MCF 10A (cell line): ENCODE measurements at regions not wholly inside any gene's neighbourhood (a gene's known extent, or its start where the extent isn't known, plus 50 kb on each side); places are given as distances from the start of the nearest gene placed in this dataset.

Source experiments
- BruUV-seq: library from RNA; stranded (reverse); fragments of 400-500 nt; replicated peaks from 2 replicates; lab custom pipeline; 2021; lab: Mats Ljungman, UMichigan
- CTCF ChIA-PET: fragments of 300-600 bp; sonication (Branson Sonifier 250); formaldehyde crosslinking; extraction: SDS; loops from one replicate; lab custom pipeline; 2021; ENCODE audit warnings: antibody characterized with exemption, inconsistent platforms; lab: Yijun Ruan, JAX
- POLR2A ChIA-PET: fragments of 300-600, 350-650 bp; sonication (Branson Sonifier 250); formaldehyde crosslinking; extraction: SDS; loops from one replicate; lab custom pipeline; 2020; ENCODE audit warnings: antibody characterized with exemption, inconsistent platforms; lab: Yijun Ruan, JAX
- DNase-seq: peaks from one replicate; pipeline ENCODE4 v3.0.0-alpha.2; 2018; ENCODE audit not compliant: unreplicated experiment
- H3K27ac Mint-ChIP-seq: one replicate; pipeline ENCODE4 v1.8.0; 2022; ENCODE audit warnings: mild to moderate bottlenecking, low read depth, mixed read lengths; ENCODE audit not compliant: unreplicated experiment
- H3K27me3 Mint-ChIP-seq: one replicate; pipeline ENCODE4 v1.8.0; 2022; ENCODE audit warnings: mixed read lengths; ENCODE audit not compliant: insufficient read depth, unreplicated experiment
- H3K36me3 Mint-ChIP-seq: one replicate; pipeline ENCODE4 v1.8.0; 2022; ENCODE audit warnings: mild to moderate bottlenecking, moderate library complexity, mixed read lengths; ENCODE audit not compliant: insufficient read depth, unreplicated experiment
- H3K4me1 Mint-ChIP-seq: one replicate; pipeline ENCODE4 v1.8.0; 2022; ENCODE audit warnings: mixed read lengths; ENCODE audit not compliant: insufficient read depth, unreplicated experiment
- H3K4me3 Mint-ChIP-seq: one replicate; pipeline ENCODE4 v1.8.0; 2022; ENCODE audit warnings: mild to moderate bottlenecking, moderate library complexity, mixed read lengths; ENCODE audit not compliant: unreplicated experiment
- H3K9me3 Mint-ChIP-seq: one replicate; pipeline ENCODE4 v1.8.0; 2022; ENCODE audit warnings: mixed read lengths; ENCODE audit not compliant: unreplicated experiment
- intact Hi-C: fragments of 100-400 bp; cut with micrococcal nuclease; formaldehyde crosslinking; loops from 2 replicates; pipeline ENCODE4 v1.14.1; 2022
- TF ChIP-seq, protein P1 (sequence below): fragments of 200-600 bp; IDR thresholded peaks from one replicate; pipeline ENCODE4 v1.8.0; 2022; ENCODE audit warnings: antibody characterized with exemption, mild to moderate bottlenecking; ENCODE audit not compliant: unreplicated experiment

DNA sequence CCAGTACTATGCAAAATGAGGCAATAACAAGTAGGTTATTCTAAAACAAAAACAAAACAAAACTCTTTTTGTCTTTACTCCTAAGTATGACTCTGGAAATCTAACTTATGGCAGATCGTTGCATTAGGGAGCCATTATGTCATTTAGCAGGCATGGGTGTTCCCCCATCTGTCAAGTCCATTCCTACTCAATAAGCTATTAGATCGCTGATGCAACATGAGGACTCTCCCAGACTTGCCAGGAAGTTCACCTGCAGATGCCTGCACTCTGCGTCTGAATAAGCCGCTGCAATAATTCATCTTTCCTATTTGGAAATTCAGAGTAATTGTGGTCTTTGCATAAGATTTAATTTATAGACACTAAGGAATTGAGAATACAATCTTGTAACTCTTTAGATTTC is 585.0 kb downstream of the KIF4B start:
- Mint-ChIP-seq H3K9me3 (no peaks in the 10 kb centered on the region), H3K4me1 (no peaks in the 10 kb centered on the region), H3K27ac (no peak overlapping the region), H3K27me3 (no peaks in the 10 kb centered on the region), H3K36me3 (no peaks in the 10 kb centered on the region), H3K4me3 (no peak overlapping the region)
- ChIA-PET CTCF (interaction anchor here (0.5 kb wide), 1 partner anchor 16 kb away, joined by 5 read pairs; no protein-coding TSS in a partner anchor), POLR2A (interaction anchor here (1.0 kb wide), 1 partner anchor 24 kb away, joined by 3 read pairs; no protein-coding TSS in a partner anchor)
- intact Hi-C loops: no loop called here
- no TSS peak for BruUV-seq
- DNase-seq: no peak
- TF ChIP-seq, protein P1, sequence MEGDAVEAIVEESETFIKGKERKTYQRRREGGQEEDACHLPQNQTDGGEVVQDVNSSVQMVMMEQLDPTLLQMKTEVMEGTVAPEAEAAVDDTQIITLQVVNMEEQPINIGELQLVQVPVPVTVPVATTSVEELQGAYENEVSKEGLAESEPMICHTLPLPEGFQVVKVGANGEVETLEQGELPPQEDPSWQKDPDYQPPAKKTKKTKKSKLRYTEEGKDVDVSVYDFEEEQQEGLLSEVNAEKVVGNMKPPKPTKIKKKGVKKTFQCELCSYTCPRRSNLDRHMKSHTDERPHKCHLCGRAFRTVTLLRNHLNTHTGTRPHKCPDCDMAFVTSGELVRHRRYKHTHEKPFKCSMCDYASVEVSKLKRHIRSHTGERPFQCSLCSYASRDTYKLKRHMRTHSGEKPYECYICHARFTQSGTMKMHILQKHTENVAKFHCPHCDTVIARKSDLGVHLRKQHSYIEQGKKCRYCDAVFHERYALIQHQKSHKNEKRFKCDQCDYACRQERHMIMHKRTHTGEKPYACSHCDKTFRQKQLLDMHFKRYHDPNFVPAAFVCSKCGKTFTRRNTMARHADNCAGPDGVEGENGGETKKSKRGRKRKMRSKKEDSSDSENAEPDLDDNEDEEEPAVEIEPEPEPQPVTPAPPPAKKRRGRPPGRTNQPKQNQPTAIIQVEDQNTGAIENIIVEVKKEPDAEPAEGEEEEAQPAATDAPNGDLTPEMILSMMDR: no peak

DNA sequence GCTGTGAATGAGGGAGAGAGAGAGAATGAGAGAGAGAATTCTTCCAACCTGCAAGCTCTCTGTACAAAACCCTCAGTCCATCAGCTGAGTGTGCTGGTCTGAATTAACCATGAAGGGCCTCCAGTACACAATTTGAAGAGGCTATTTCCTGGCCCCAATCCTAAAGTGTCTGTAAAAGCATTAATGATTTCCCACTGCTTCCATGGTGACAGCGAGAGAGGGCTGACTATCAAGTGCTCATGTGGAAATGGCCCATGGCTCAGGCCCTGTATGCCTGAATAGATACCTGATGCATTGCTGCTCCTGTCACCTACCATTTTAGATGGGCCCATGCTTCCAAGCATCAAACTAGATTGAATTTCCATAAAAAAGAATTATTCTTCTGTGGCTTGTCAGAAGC is 592.4 kb downstream of the KIF4B start:
- H3K27ac Mint-ChIP-seq: no peak overlapping the region
- TF ChIP-seq, protein P1: no peak
- no peaks in the 10 kb centered on the region for H3K36me3 Mint-ChIP-seq
- H3K4me1 Mint-ChIP-seq: no peaks in the 10 kb centered on the region
- intact Hi-C loops: loop anchor here (5.0 kb wide), 1 partner anchor 1511 kb away; no protein-coding TSS in a partner anchor
- no peaks in the 10 kb centered on the region for H3K27me3 Mint-ChIP-seq
- DNase-seq: no peak
- ChIA-PET POLR2A (no interaction called here), CTCF (interaction anchor here (0.6 to 0.9 kb wide), 3 partner anchors 91 to 1620 kb away, joined by 3 read pairs; no protein-coding TSS in a partner anchor)
- BruUV-seq: no TSS peak
- no peak overlapping the region for H3K4me3 Mint-ChIP-seq
- no peaks in the 10 kb centered on the region for H3K9me3 Mint-ChIP-seq

DNA sequence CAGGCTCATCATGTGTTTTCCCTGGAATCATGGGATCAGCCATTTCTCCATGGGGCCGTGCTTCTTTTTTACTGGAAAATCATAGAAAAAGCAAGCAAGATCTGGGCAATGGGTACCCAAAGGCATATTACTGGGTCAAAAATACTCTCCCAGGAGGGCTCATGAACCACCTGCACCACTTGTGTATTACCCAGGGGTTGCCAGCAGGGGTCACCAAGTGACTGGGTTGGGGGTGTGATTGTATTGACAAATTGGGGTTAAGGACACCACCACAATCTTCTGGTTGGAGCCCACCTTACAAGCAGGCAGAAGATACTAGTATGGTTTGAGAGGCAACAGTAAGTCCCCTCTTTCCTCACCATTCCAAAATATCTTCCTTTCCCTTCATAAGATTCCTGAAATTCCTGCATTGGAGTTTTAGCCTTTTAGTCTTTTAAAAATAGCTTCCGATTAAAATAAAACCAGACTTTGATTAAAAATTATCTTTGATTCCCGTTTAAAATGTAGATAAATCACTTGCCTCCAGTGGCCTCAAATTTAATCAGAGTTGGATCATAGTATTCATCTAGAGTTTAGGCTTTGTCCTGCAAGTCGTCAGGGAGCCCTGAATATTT is 603.3 kb downstream of the KIF4B start:
- H3K4me1 Mint-ChIP-seq: no peaks in the 10 kb centered on the region
- no peak overlapping the region for H3K4me3 Mint-ChIP-seq
- BruUV-seq: no TSS peak
- ChIA-PET CTCF (interaction anchor here (0.6 to 1.3 kb wide), 15 partner anchors 10 to 1404 kb away, joined by 3 to 7 read pairs (median 3); no protein-coding TSS in a partner anchor), POLR2A (no interaction called here)
- intact Hi-C loops: loop anchor here (1.0 to 5.0 kb wide), 10 partner anchors 84 to 1516 kb away; no protein-coding TSS in a partner anchor
- peak; percentile 33 for DNase-seq
- H3K9me3 Mint-ChIP-seq: peaks cover 6% of the 10 kb centered on the region
- no peak overlapping the region for H3K27ac Mint-ChIP-seq
- TF ChIP-seq, protein P1: peak; percentile 99
- H3K36me3 Mint-ChIP-seq: no peaks in the 10 kb centered on the region
- no peaks in the 10 kb centered on the region for H3K27me3 Mint-ChIP-seq

DNA sequence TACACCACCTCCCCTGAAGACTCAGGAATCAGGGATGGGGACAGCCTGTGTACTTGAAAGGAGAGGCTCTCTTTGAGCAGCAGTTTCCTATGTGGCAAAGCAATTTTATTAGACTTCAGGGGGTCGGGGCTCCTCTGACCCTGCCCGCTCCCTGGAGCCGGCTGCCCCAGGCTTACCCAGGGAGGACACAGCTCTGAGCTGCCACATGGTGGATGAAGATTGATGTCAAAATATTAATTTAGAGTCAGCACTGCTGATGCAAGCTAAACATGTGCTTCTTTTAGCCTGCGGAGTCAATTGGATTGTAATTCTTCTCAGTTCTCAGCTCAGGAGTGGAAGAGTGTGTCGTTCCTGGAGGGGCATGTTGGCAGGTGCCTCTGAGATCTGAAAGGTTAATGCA is 606.1 kb downstream of the KIF4B start:
- Mint-ChIP-seq H3K36me3 (no peaks in the 10 kb centered on the region), H3K27ac (no peak overlapping the region), H3K4me1 (no peaks in the 10 kb centered on the region), H3K4me3 (no peak overlapping the region), H3K9me3 (no peaks in the 10 kb centered on the region), H3K27me3 (no peaks in the 10 kb centered on the region)
- TF ChIP-seq, protein P1: no peak
- no peak for DNase-seq
- BruUV-seq: no TSS peak
- ChIA-PET CTCF (interaction anchor here (1.0 kb wide), 1 partner anchor 11 kb away, joined by 3 read pairs; no protein-coding TSS in a partner anchor), POLR2A (no interaction called here)
- intact Hi-C loops: loop anchor here (5.0 kb wide), 2 partner anchors 203 to 288 kb away; no protein-coding TSS in a partner anchor
